ENCODE measurements at regions not wholly inside any gene's neighbourhood (a gene's known extent, or its start where the extent isn't known, plus 50 kb on each side); places are given as distances from the start of the nearest gene placed in this dataset.

DNA sequence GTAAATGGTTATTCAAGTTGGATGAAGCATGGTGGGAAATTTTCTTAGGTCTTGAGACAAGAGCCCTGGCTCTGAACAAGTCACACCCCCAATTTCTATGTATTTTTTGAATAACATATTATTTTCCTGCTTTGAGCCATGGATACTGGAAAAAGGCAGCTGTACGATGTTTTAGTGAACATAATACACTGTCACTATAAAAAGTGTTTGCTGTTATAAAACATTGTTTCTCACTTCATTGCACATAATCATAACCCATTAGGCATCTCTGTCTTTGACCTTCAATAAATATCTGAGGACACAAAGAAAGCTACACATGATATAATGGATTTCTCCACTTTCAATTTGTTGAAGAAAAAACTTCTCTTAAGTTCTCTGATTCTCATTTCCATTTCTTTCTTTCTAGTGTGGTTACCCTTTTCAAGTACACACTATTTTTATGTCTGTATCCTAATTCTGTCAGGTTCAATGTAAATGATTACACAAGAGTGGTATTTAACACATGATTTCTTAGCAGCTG is 283.9 kb upstream of the SP8 start:
- no peak for ATAC-seq
- intact Hi-C loops (cut with micrococcal nuclease; ENCODE audit: unreplicated experiment): no loop called here
- ChIA-PET CTCF (no interaction called here), SMC1A (ENCODE audit: uncharacterized antibody, unreplicated experiment) (interaction anchor here (0.9 to 1.5 kb wide), 2 partner anchors 57 to 113 kb away, joined by 3 read pairs; no protein-coding TSS in a partner anchor), RAD21 (ENCODE audit: unreplicated experiment) (no interaction called here), POLR2A (no interaction called here)
- H2AFZ ChIP-seq (ENCODE audit: control insufficient read depth, low read depth, low read length): no peak overlapping the region
- H3K9me3 ChIP-seq (replicated peaks; ENCODE audit: control insufficient read depth, insufficient read depth, low read length): no peaks in the 10 kb centered on the region
- H3K4me1 ChIP-seq (ENCODE audit: control insufficient read depth, insufficient read depth, low read length): no peaks in the 10 kb centered on the region
- H3K27ac ChIP-seq (ENCODE audit: control insufficient read depth, insufficient read depth): no peak overlapping the region
- DNase-seq (ENCODE audit: low read depth, low spot score): no peak
- H4K20me1 ChIP-seq (ENCODE audit: control insufficient read depth, insufficient read depth): no peaks in the 10 kb centered on the region
- no TSS peak for BruUV-seq (replicated peaks)
- no peaks in the 10 kb centered on the region for H3K27me3 ChIP-seq (replicated peaks in 1 of 2; ENCODE audit: control insufficient read depth in 2 of 2, insufficient read depth in 2 of 2, low read length in 1 of 2)
- no peak for FAIRE-seq
- H3K4me2 ChIP-seq (ENCODE audit: control insufficient read depth, insufficient read depth): no peak overlapping the region
- 38% methylated on average over 1 of the region's 1 CpG for WGBS (ENCODE audit: insufficient coverage, insufficient replicate concordance, low lambda C conversion rate, missing lambda C conversion rate)
- H3K4me3 ChIP-seq: no peak overlapping the region
- in situ Hi-C loops (cut with MboI): no loop called here
- H3K79me2 ChIP-seq (ENCODE audit: control insufficient read depth, insufficient read depth, low read length): no peaks in the 10 kb centered on the region
- no peak overlapping the region for H3K9ac ChIP-seq (ENCODE audit: control insufficient read depth, insufficient read depth, low read length)
- H3K36me3 ChIP-seq (ENCODE audit: control insufficient read depth in 2 of 2, insufficient read depth in 2 of 2, low read length in 1 of 2): no peaks in the 10 kb centered on the region
- TF ChIP-seq, protein P1, sequence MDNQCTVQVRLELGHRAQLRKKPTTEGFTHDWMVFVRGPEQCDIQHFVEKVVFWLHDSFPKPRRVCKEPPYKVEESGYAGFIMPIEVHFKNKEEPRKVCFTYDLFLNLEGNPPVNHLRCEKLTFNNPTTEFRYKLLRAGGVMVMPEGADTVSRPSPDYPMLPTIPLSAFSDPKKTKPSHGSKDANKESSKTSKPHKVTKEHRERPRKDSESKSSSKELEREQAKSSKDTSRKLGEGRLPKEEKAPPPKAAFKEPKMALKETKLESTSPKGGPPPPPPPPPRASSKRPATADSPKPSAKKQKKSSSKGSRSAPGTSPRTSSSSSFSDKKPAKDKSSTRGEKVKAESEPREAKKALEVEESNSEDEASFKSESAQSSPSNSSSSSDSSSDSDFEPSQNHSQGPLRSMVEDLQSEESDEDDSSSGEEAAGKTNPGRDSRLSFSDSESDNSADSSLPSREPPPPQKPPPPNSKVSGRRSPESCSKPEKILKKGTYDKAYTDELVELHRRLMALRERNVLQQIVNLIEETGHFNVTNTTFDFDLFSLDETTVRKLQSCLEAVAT (IDR thresholded peaks at IDR 0.05): no peak
- no peak for TF ChIP-seq TBL1XR1 (IDR thresholded peaks at IDR 0.05; ENCODE audit: low read depth, low read length)
- no peak for TF ChIP-seq SUPT20H (IDR thresholded peaks at IDR 0.05; ENCODE audit: borderline replicate concordance, control insufficient read depth, low read depth, low read length)
- TF ChIP-seq SP1 (IDR thresholded peaks at IDR 0.05; ENCODE audit: low read depth, low read length): no peak
- TF ChIP-seq FOS (IDR thresholded peaks at IDR 0.05; ENCODE audit: borderline replicate concordance, extremely low read depth, insufficient read length): no peak
- TF ChIP-seq, protein P2, sequence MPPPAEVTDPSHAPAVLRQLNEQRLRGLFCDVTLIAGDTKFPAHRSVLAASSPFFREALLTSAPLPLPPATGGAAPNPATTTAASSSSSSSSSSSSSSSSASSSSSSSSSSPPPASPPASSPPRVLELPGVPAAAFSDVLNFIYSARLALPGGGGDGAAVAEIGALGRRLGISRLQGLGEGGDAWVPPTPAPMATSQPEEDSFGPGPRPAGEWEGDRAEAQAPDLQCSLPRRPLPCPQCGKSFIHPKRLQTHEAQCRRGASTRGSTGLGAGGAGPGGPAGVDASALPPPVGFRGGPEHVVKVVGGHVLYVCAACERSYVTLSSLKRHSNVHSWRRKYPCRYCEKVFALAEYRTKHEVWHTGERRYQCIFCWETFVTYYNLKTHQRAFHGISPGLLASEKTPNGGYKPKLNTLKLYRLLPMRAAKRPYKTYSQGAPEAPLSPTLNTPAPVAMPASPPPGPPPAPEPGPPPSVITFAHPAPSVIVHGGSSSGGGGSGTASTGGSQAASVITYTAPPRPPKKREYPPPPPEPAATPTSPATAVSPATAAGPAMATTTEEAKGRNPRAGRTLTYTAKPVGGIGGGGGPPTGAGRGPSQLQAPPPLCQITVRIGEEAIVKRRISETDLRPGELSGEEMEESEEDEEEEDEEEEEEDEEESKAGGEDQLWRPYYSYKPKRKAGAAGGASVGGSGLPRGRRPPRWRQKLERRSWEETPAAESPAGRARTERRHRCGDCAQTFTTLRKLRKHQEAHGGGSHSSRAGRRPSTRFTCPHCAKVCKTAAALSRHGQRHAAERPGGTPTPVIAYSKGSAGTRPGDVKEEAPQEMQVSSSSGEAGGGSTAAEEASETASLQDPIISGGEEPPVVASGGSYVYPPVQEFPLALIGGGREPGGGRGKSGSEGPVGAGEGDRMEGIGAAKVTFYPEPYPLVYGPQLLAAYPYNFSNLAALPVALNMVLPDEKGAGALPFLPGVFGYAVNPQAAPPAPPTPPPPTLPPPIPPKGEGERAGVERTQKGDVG (CRISPR knock-in tag; IDR thresholded peaks at IDR 0.05): no peak
- no peak for TF ChIP-seq NR2F1 (conservative IDR thresholded peaks at IDR 0.05)
- TF ChIP-seq, protein P3, sequence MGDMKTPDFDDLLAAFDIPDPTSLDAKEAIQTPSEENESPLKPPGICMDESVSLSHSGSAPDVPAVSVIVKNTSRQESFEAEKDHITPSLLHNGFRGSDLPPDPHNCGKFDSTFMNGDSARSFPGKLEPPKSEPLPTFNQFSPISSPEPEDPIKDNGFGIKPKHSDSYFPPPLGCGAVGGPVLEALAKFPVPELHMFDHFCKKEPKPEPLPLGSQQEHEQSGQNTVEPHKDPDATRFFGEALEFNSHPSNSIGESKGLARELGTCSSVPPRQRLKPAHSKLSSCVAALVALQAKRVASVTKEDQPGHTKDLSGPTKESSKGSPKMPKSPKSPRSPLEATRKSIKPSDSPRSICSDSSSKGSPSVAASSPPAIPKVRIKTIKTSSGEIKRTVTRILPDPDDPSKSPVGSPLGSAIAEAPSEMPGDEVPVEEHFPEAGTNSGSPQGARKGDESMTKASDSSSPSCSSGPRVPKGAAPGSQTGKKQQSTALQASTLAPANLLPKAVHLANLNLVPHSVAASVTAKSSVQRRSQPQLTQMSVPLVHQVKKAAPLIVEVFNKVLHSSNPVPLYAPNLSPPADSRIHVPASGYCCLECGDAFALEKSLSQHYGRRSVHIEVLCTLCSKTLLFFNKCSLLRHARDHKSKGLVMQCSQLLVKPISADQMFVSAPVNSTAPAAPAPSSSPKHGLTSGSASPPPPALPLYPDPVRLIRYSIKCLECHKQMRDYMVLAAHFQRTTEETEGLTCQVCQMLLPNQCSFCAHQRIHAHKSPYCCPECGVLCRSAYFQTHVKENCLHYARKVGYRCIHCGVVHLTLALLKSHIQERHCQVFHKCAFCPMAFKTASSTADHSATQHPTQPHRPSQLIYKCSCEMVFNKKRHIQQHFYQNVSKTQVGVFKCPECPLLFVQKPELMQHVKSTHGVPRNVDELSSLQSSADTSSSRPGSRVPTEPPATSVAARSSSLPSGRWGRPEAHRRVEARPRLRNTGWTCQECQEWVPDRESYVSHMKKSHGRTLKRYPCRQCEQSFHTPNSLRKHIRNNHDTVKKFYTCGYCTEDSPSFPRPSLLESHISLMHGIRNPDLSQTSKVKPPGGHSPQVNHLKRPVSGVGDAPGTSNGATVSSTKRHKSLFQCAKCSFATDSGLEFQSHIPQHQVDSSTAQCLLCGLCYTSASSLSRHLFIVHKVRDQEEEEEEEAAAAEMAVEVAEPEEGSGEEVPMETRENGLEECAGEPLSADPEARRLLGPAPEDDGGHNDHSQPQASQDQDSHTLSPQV (IDR thresholded peaks at IDR 0.05): no peak
- TF ChIP-seq SMC3 (IDR thresholded peaks at IDR 0.05; ENCODE audit: borderline replicate concordance, low read length): no peak
- TF ChIP-seq, protein P4, sequence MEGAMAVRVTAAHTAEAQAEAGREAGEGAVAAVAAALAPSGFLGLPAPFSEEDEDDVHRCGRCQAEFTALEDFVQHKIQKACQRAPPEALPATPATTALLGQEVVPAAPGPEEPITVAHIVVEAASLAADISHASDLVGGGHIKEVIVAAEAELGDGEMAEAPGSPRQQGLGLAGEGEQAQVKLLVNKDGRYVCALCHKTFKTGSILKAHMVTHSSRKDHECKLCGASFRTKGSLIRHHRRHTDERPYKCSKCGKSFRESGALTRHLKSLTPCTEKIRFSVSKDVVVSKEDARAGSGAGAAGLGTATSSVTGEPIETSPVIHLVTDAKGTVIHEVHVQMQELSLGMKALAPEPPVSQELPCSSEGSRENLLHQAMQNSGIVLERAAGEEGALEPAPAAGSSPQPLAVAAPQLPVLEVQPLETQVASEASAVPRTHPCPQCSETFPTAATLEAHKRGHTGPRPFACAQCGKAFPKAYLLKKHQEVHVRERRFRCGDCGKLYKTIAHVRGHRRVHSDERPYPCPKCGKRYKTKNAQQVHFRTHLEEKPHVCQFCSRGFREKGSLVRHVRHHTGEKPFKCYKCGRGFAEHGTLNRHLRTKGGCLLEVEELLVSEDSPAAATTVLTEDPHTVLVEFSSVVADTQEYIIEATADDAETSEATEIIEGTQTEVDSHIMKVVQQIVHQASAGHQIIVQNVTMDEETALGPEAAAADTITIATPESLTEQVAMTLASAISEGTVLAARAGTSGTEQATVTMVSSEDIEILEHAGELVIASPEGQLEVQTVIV (IDR thresholded peaks at IDR 0.05; ENCODE audit: borderline replicate concordance, partially characterized antibody): no peak
- no peak for TF ChIP-seq CHD1 (IDR thresholded peaks at IDR 0.05; ENCODE audit: low read depth, low read length)
- TF ChIP-seq BMI1 (IDR thresholded peaks at IDR 0.05; ENCODE audit: borderline replicate concordance): no peak
- TF ChIP-seq CREB1 (IDR thresholded peaks at IDR 0.05; ENCODE audit: low read depth): no peak
